SK-N-MC (cell line): ENCODE measurements at regions not wholly inside any gene's neighbourhood (a gene's known extent, or its start where the extent isn't known, plus 50 kb on each side); places are given as distances from the start of the nearest gene placed in this dataset.

ENCODE experiments used
- EZH2 ChIP-seq: fragments of 200-600 bp; sonication (generic); IDR thresholded peaks from one replicate; pipeline ENCODE4 v1.6.1; 2017; ENCODE audit warnings: antibody characterized with exemption
- POLR2AphosphoS5 ChIP-seq: IDR thresholded peaks from 2 replicates; pipeline ENCODE4 v1.6.1; 2012; ENCODE audit warnings: mild to moderate bottlenecking, low read depth, low read length, borderline replicate concordance

DNA sequence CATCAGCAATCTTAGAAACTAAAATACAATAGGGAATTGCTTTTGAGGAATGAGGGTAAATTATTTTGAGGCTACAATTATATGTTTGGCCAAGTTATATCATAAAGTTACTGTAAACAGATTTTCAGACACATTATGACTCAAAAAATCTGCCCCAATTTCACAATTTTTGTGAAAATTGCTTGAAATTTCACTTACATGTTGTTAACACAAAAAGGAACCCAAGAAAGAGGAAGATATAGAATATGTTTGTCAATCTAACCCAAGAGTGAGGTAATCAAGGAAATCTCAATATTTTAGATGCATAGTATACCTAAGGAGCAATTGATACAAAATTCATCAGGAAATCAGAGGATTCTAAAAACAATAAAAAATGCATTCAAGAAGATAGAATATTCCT, 73.9 kb upstream of the FNDC3A start:
- no peak for TF ChIP-seq POLR2AphosphoS5
- no peak for TF ChIP-seq EZH2
